ENCODE measurements at regions not wholly inside any gene's neighbourhood (a gene's known extent, or its start where the extent isn't known, plus 50 kb on each side); places are given as distances from the start of the nearest gene placed in this dataset.

DNA sequence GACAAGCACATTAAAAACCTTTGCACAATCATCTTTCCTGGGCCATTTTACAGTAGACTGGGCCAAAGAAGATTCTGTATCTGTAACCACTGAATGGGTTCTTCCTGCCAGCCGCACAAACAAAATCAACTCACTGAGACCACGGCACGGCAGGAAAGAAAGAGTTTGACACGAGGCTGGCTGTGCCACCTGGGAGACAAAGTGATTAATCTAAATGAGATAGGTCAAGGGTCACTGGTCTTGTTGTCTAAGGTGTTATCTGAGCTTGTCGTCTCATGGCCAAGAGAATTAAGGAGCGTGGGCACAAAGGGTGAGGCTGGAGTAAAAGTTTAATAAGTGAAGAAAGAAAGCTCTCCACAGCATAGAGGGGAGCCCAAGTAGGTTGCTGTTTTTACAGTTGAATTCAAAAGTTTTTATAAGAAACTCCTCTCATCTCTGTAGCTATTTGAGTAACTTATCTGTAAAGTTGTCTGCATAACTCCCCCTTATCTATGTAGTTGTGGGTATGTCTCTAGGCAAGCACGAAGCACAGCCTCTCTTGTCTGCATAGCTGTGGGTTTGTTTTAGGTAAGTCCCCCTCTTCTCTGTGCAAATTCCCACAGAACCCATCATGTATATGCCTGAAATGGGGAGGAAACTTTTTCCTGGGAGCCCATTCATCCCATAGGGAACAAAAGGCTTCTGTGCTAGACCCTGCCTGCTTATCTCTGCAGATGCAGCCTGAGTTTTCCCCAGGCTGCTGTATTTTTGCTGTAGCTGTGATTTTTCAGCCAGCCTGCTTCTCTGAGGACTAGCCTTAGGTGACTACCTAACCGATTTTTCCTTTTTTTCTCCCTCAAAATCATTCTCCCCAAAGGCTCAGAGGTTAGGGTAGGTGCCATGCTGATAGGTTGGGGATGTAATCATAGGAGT lies 1314.6 kb upstream of the TMEM132C start:
- no peak overlapping the region for H3K23ac ChIP-seq (ENCODE audit: low read depth, low read length, poor library complexity)
- no peak overlapping the region for H2BK15ac ChIP-seq (ENCODE audit: low read length)
- no peak overlapping the region for H2BK120ac ChIP-seq (ENCODE audit: low read depth, low read length)
- H2BK12ac ChIP-seq (ENCODE audit: low read length) = no peak overlapping the region
- H3K18ac ChIP-seq (ENCODE audit: low read length) = no peak overlapping the region
- peak; percentile 20 for DNase-seq (ENCODE audit: low spot score)
- no peak overlapping the region for H3K27ac ChIP-seq (replicated peaks; ENCODE audit: low read length)
- H3K4me2 ChIP-seq (ENCODE audit: insufficient read depth, low read length, poor library complexity, severe bottlenecking) = no peak overlapping the region
- H3K9ac ChIP-seq (ENCODE audit: low read depth, low read length, poor library complexity) = no peak overlapping the region
- H2AFZ ChIP-seq (ENCODE audit: low read length) = no peak overlapping the region
- no peaks in the 10 kb centered on the region for H3K79me1 ChIP-seq (ENCODE audit: low read depth, low read length)
- no peak overlapping the region for H2BK5ac ChIP-seq (ENCODE audit: low read length)
- peaks cover 0 to 32% (median 0%) of the 10 kb centered on the region in 3 experiments for H3K27me3 ChIP-seq (ENCODE audit: control insufficient read depth in 3 of 3, insufficient read depth in 3 of 3, low read depth in 1 of 3, low read length in 3 of 3)
- no peaks in the 10 kb centered on the region for H3K9me3 ChIP-seq (replicated peaks in 1 of 2; ENCODE audit: control insufficient read depth in 2 of 2, insufficient read depth in 1 of 2, low read depth in 1 of 2, low read length in 2 of 2)
- H4K91ac ChIP-seq (ENCODE audit: low read depth, low read length, poor library complexity) = no peak overlapping the region
- no peak overlapping the region for H3K14ac ChIP-seq (ENCODE audit: low read length)
- H3K4me1 ChIP-seq (ENCODE audit: control insufficient read depth in 2 of 2, insufficient read depth in 1 of 2, low read depth in 1 of 2, low read length in 2 of 2) = peaks cover 0 to 8% of the 10 kb centered on the region in 2 donors
- no peak overlapping the region for H3K4me3 ChIP-seq (ENCODE audit: low read length in 2 of 2)
- H2AK5ac ChIP-seq (ENCODE audit: low read depth, low read length) = no peak overlapping the region
- no peak overlapping the region for H3K4ac ChIP-seq (ENCODE audit: low read length)
- H4K8ac ChIP-seq (ENCODE audit: low read depth, low read length) = no peak overlapping the region
- no peaks in the 10 kb centered on the region for H3K36me3 ChIP-seq (replicated peaks in 1 of 2; ENCODE audit: control insufficient read depth in 2 of 2, insufficient read depth in 2 of 2, low read length in 2 of 2)
- WGBS, 2 donors (ENCODE audit: extremely low coverage in 2 of 2, insufficient read length in 2 of 2, insufficient replicate concordance in 1 of 2) = no CpG with 5 or more reads among the region's 8 CpGs

DNA sequence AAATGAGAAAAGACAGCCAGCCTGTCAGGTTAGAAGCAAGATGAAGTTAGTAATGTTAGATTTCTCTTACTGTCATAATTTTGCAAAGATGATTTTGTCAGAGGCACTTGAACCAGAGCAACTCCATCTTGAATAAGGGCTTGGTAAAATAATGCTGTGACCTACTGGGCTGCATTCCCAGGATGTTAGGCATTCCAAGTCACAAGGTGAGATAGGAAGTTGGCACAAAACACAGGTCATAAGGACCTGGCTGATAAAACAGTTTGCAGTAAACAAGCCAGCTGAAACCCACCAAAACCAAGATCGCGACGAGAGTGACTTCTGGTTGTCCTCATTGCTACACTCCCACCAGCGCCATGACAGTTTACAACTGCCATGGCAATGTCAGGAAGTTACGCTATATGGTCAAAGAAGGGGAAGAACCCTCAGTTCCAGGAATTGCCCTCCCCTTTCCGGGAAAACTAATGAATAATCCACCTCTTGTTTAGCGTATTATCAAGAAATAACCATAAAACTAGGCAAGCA lies 1313.5 kb upstream of the TMEM132C start:
- H3K9me3 ChIP-seq (replicated peaks in 1 of 2; ENCODE audit: control insufficient read depth in 2 of 2, insufficient read depth in 1 of 2, low read depth in 1 of 2, low read length in 2 of 2) = no peaks in the 10 kb centered on the region
- peaks cover 0 to 25% (median 0%) of the 10 kb centered on the region in 3 experiments for H3K27me3 ChIP-seq (ENCODE audit: control insufficient read depth in 3 of 3, insufficient read depth in 3 of 3, low read depth in 1 of 3, low read length in 3 of 3)
- no peaks in the 10 kb centered on the region for H3K79me1 ChIP-seq (ENCODE audit: low read depth, low read length)
- no peak overlapping the region for H3K4me3 ChIP-seq (ENCODE audit: low read length in 2 of 2)
- no peak overlapping the region for H2BK5ac ChIP-seq (ENCODE audit: low read length)
- H4K91ac ChIP-seq (ENCODE audit: low read depth, low read length, poor library complexity) = no peak overlapping the region
- H3K18ac ChIP-seq (ENCODE audit: low read length) = no peak overlapping the region
- H3K4ac ChIP-seq (ENCODE audit: low read length) = no peak overlapping the region
- H3K14ac ChIP-seq (ENCODE audit: low read length) = no peak overlapping the region
- no peak overlapping the region for H3K9ac ChIP-seq (ENCODE audit: low read depth, low read length, poor library complexity)
- H2BK12ac ChIP-seq (ENCODE audit: low read length) = no peak overlapping the region
- H3K36me3 ChIP-seq (replicated peaks in 1 of 2; ENCODE audit: control insufficient read depth in 2 of 2, insufficient read depth in 2 of 2, low read length in 2 of 2) = no peaks in the 10 kb centered on the region
- no peak overlapping the region for H2AK5ac ChIP-seq (ENCODE audit: low read depth, low read length)
- H2BK120ac ChIP-seq (ENCODE audit: low read depth, low read length) = no peak overlapping the region
- H3K4me1 ChIP-seq (ENCODE audit: control insufficient read depth in 2 of 2, insufficient read depth in 1 of 2, low read depth in 1 of 2, low read length in 2 of 2) = peaks cover 0 to 8% of the 10 kb centered on the region in 2 donors
- no peak overlapping the region for H3K27ac ChIP-seq (replicated peaks; ENCODE audit: low read length)
- H3K23ac ChIP-seq (ENCODE audit: low read depth, low read length, poor library complexity) = no peak overlapping the region
- no peak overlapping the region for H4K8ac ChIP-seq (ENCODE audit: low read depth, low read length)
- no peak for DNase-seq (ENCODE audit: low spot score)
- H2BK15ac ChIP-seq (ENCODE audit: low read length) = no peak overlapping the region
- H3K4me2 ChIP-seq (ENCODE audit: insufficient read depth, low read length, poor library complexity, severe bottlenecking) = no peak overlapping the region
- H2AFZ ChIP-seq (ENCODE audit: low read length) = no peak overlapping the region
- WGBS, 2 donors (ENCODE audit: extremely low coverage in 2 of 2, insufficient read length in 2 of 2, insufficient replicate concordance in 1 of 2) = no CpG with 5 or more reads among the region's 7 CpGs

DNA sequence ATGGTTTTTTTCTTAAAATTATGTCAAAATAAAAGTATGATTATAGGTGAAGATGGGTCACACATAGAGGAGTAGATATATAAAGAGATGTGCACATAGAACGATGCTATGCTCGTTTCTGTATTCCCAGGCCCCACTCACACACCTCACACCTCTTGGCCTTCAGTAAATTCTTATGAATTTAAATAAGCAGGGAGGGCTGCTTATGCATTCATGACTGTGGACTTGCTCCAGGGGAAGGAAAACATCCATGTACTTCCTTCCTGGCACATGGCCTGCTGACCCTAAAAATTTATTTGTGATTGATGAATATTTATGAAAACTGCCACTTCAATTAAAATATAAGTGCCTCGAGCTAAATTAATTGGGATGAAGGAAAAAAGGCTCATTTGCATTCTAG lies 1306.7 kb upstream of the TMEM132C start:
- Histone ChIP-seq H2AFZ (ENCODE audit: low read length) (no peak overlapping the region), H3K18ac (ENCODE audit: low read length) (no peak overlapping the region), H3K4me1 (ENCODE audit: control insufficient read depth in 2 of 2, insufficient read depth in 1 of 2, low read depth in 1 of 2, low read length in 2 of 2) (peaks cover 0 to 2% of the 10 kb centered on the region in 2 donors), H2BK12ac (ENCODE audit: low read length) (no peak overlapping the region), H3K79me1 (ENCODE audit: low read depth, low read length) (no peaks in the 10 kb centered on the region), H3K4me2 (ENCODE audit: insufficient read depth, low read length, poor library complexity, severe bottlenecking) (no peak overlapping the region), H3K4me3 (ENCODE audit: low read length in 2 of 2) (no peak overlapping the region), H3K4ac (ENCODE audit: low read length) (no peak overlapping the region), H2BK5ac (ENCODE audit: low read length) (no peak overlapping the region), H3K23ac (ENCODE audit: low read depth, low read length, poor library complexity) (no peak overlapping the region), H2BK15ac (ENCODE audit: low read length) (no peak overlapping the region), H2BK120ac (ENCODE audit: low read depth, low read length) (no peak overlapping the region), H3K27ac (replicated peaks; ENCODE audit: low read length) (no peak overlapping the region), H2AK5ac (ENCODE audit: low read depth, low read length) (no peak overlapping the region), H4K91ac (ENCODE audit: low read depth, low read length, poor library complexity) (no peak overlapping the region), H3K9ac (ENCODE audit: low read depth, low read length, poor library complexity) (no peak overlapping the region), H4K8ac (ENCODE audit: low read depth, low read length) (no peak overlapping the region), H3K36me3 (replicated peaks in 1 of 2; ENCODE audit: control insufficient read depth in 2 of 2, insufficient read depth in 2 of 2, low read length in 2 of 2) (no peaks in the 10 kb centered on the region), H3K27me3 (ENCODE audit: control insufficient read depth in 3 of 3, insufficient read depth in 3 of 3, low read depth in 1 of 3, low read length in 3 of 3) (no peaks in the 10 kb centered on the region), H3K14ac (ENCODE audit: low read length) (no peak overlapping the region), H3K9me3 (replicated peaks in 1 of 2; ENCODE audit: control insufficient read depth in 2 of 2, insufficient read depth in 1 of 2, low read depth in 1 of 2, low read length in 2 of 2) (no peaks in the 10 kb centered on the region)
- no peak for DNase-seq (ENCODE audit: low spot score)
- no CpG with 5 or more reads among the region's 3 CpGs for WGBS, 2 donors (ENCODE audit: extremely low coverage in 2 of 2, insufficient read length in 2 of 2, insufficient replicate concordance in 1 of 2)

GRCh38 chr12:126960709-126961108 lies 1306.3 kb upstream of the TMEM132C start:
- H2BK120ac ChIP-seq (ENCODE audit: low read depth, low read length) = no peak overlapping the region
- no peak overlapping the region for H2BK5ac ChIP-seq (ENCODE audit: low read length)
- H3K4me3 ChIP-seq (ENCODE audit: low read length in 2 of 2) = no peak overlapping the region
- DNase-seq (ENCODE audit: low spot score) = no peak
- no CpG with 5 or more reads among the region's 5 CpGs for WGBS, 2 donors (ENCODE audit: extremely low coverage in 2 of 2, insufficient read length in 2 of 2, insufficient replicate concordance in 1 of 2)
- no peaks in the 10 kb centered on the region for H3K79me1 ChIP-seq (ENCODE audit: low read depth, low read length)
- H3K4ac ChIP-seq (ENCODE audit: low read length) = no peak overlapping the region
- no peak overlapping the region for H4K91ac ChIP-seq (ENCODE audit: low read depth, low read length, poor library complexity)
- no peak overlapping the region for H3K27ac ChIP-seq (replicated peaks; ENCODE audit: low read length)
- peaks cover 0 to 2% of the 10 kb centered on the region in 2 donors for H3K4me1 ChIP-seq (ENCODE audit: control insufficient read depth in 2 of 2, insufficient read depth in 1 of 2, low read depth in 1 of 2, low read length in 2 of 2)
- no peak overlapping the region for H3K18ac ChIP-seq (ENCODE audit: low read length)
- no peak overlapping the region for H2AFZ ChIP-seq (ENCODE audit: low read length)
- H3K9ac ChIP-seq (ENCODE audit: low read depth, low read length, poor library complexity) = no peak overlapping the region
- H2BK15ac ChIP-seq (ENCODE audit: low read length) = no peak overlapping the region
- no peaks in the 10 kb centered on the region for H3K9me3 ChIP-seq (replicated peaks in 1 of 2; ENCODE audit: control insufficient read depth in 2 of 2, insufficient read depth in 1 of 2, low read depth in 1 of 2, low read length in 2 of 2)
- no peak overlapping the region for H2BK12ac ChIP-seq (ENCODE audit: low read length)
- H3K4me2 ChIP-seq (ENCODE audit: insufficient read depth, low read length, poor library complexity, severe bottlenecking) = no peak overlapping the region
- H2AK5ac ChIP-seq (ENCODE audit: low read depth, low read length) = no peak overlapping the region
- H3K14ac ChIP-seq (ENCODE audit: low read length) = no peak overlapping the region
- no peak overlapping the region for H3K23ac ChIP-seq (ENCODE audit: low read depth, low read length, poor library complexity)
- no peak overlapping the region for H4K8ac ChIP-seq (ENCODE audit: low read depth, low read length)
- no peaks in the 10 kb centered on the region for H3K36me3 ChIP-seq (replicated peaks in 1 of 2; ENCODE audit: control insufficient read depth in 2 of 2, insufficient read depth in 2 of 2, low read length in 2 of 2)
- H3K27me3 ChIP-seq (ENCODE audit: control insufficient read depth in 3 of 3, insufficient read depth in 3 of 3, low read depth in 1 of 3, low read length in 3 of 3) = no peaks in the 10 kb centered on the region
